ENCODE measurements at regions not wholly inside any gene's neighbourhood (a gene's known extent, or its start where the extent isn't known, plus 50 kb on each side); places are given as distances from the start of the nearest gene placed in this dataset.
A peak's percentile ranks its signal among the peaks of the same experiment; 100 is the strongest.
"Not testable (repeated sequence)": the region's sequence is repeated elsewhere in the genome, so short reads cannot be mapped to it uniquely, and the experiment has no call there.

- DNase-seq = peak in 1 of 58 donors; percentile 2
Measured at GRCh38 chr3:164927728-164928127, 150.6 kb downstream of the SI start.

GRCh38 chr3:164918905-164919304 lies 159.4 kb downstream of the SI start:
- no peak for DNase-seq

- no peak for DNase-seq
Measured at GRCh38 chr3:164912916-164913315, 165.4 kb downstream of the SI start.

GRCh38 chr3:164903820-164904451 lies 174.4 kb downstream of the SI start:
- DNase-seq = no peak

GRCh38 chr3:164897342-164897741 lies 181.0 kb downstream of the SI start:
- DNase-seq = no peak

- DNase-seq = no peak
Measured at GRCh38 chr3:164890061-164890460, 188.2 kb downstream of the SI start.

- DNase-seq = no peak
Measured at GRCh38 chr3:164883171-164883570, 195.1 kb downstream of the SI start.

- DNase-seq = peak in 23 of 58 donors; percentile 0 to 46 (median 5)
Measured at GRCh38 chr3:164879201-164879600, 199.1 kb downstream of the SI start.

GRCh38 chr3:164864454-164864853 lies 213.8 kb downstream of the SI start:
- DNase-seq = no peak

GRCh38 chr3:164852866-164853265 lies 225.4 kb downstream of the SI start:
- DNase-seq = no peak

- no peak for DNase-seq
Measured at GRCh38 chr3:164851905-164852304, 226.4 kb downstream of the SI start.

- no peak for DNase-seq
Measured at GRCh38 chr3:164851204-164851603, 227.1 kb downstream of the SI start.

GRCh38 chr3:164848923-164849322 lies 229.4 kb downstream of the SI start:
- no peak for DNase-seq

GRCh38 chr3:164845739-164846138 lies 232.6 kb downstream of the SI start:
- no peak for DNase-seq

GRCh38 chr3:164832216-164832615 lies 246.1 kb downstream of the SI start:
- no peak for DNase-seq

- DNase-seq = no peak
Measured at GRCh38 chr3:164818318-164818717, 260.0 kb downstream of the SI start.

- no peak for DNase-seq
Measured at GRCh38 chr3:164814106-164814505, 264.2 kb downstream of the SI start.

GRCh38 chr3:164812042-164812441 lies 266.3 kb downstream of the SI start:
- DNase-seq = no peak

- no peak for DNase-seq
Measured at GRCh38 chr3:164806188-164806587, 272.1 kb downstream of the SI start.

- DNase-seq = no peak
Measured at GRCh38 chr3:164794099-164794498, 284.2 kb downstream of the SI start.

GRCh38 chr3:164791263-164791662 lies 287.0 kb downstream of the SI start:
- DNase-seq = no peak

- DNase-seq = not testable (repeated sequence)
Measured at GRCh38 chr3:164784407-164784806, 293.9 kb downstream of the SI start.

GRCh38 chr3:164781755-164782154 lies 296.5 kb downstream of the SI start:
- no peak for DNase-seq

GRCh38 chr3:164779816-164780215 lies 298.5 kb downstream of the SI start:
- DNase-seq = no peak
